Stimulated activated CD4-positive, alpha-beta T cell treated with anti-CD3 and anti-CD28 coated beads, Interleukin-2, amount 100 ng/mL, for 4 hours (primary cell): ENCODE measurements at regions not wholly inside any gene's neighbourhood (a gene's known extent, or its start where the extent isn't known, plus 50 kb on each side); places are given as distances from the start of the nearest gene placed in this dataset.

Source experiments
- DNase-seq: peaks from one replicate; pipeline ENCODE4 v3.0.0-alpha.2; 2020; ENCODE audit warnings: low read depth

GRCh38 chr14:51513281-51513680 is 138.4 kb upstream of the FRMD6 start:
- no peak for DNase-seq

- DNase-seq, result no peak
Observed at GRCh38 chr14:51513933-51514332, 137.8 kb upstream of the FRMD6 start.

DNA sequence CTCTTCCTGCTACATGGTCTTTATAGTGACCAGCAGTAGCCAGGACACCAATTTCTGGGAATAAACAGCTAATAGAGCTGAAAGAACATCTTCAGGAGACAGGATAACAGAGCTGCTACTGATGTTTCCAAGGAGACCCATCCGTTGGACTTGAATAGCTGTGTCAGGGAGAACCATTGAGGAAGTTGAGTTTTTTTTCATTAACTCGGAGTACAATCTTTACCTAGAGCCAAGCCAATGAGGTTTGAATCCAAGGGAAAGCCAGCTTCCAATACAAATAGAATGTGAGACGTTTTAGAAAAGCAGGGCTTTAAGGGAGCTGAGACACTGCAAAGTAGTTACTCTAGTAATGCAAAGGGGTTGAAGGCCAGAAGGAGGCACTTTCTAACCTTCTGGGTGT is 136.1 kb upstream of the FRMD6 start:
- no peak for DNase-seq

DNA sequence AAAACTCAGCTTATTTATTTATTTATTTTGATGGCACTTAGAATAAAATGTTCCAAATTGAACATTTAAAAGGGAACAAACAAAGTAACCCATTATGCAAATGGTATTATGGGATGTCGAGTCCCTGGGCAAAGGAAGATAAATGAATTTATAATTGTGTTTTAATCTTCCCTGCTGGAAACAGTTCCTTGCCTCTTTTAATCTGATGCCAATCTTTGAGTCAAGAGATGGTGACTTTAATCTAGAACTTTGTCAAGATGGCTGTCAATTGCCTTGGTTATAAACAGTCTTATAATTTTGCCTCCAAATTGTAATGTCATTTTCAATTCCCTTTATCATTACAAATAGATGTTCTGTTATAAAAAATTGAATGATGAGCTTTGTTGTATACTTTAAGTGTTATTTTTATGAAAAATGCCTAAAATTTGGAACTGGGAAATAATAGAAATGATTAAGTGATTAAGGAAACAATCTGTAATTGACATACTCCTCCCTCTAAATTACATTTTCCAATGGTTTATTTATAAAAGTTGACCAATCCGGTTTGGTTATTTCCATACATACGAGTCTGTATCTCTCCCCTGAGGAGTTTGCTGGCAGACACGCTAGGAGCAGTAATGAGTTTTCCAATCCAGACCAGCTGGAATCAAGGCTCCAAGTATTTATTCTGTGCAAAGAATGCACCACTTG is 134.9 kb upstream of the FRMD6 start:
- no peak for DNase-seq

DNA sequence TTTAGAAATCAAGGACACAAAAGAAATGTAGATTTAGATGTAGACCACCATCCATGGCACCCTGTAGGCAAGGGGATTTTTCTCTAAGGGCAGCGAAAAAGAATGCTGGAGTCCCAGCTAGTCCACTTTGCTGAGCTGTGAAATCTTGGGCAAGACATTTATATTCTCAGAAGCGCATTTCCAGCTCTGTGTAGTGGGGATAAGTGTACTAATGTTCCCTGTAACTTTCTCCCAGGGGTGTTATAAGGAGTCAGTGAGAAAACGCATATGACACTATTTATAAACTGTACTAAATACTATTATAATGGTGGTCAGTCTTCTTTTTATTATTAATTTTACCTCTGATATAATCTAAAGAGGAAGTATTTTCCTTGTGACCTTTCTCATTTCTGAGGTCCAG is 133.4 kb upstream of the FRMD6 start:
- DNase-seq, result no peak

GRCh38 chr14:51518711-51519110 is 133.0 kb upstream of the FRMD6 start:
- DNase-seq, result no peak

DNA sequence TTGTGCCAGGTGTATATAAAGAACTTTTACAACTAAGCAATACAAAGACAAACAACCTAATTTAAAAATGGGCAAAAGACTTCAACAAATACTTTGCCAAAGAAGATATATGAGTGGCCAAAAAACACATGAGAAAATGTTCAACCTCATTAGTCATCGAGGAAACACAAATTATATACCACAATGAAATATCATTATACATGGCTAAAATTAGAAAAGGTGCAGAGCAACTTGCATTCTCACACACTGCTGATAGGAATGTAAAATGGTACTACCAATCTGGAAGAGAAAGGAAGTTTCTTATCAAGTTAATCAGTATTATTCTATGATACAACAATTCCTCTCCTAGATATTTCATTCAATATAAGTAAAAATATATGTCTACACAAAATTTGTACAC is 131.6 kb upstream of the FRMD6 start:
- DNase-seq, result no peak

- no peak for DNase-seq
Observed at GRCh38 chr14:51521764-51522163, 129.9 kb upstream of the FRMD6 start.

GRCh38 chr14:51523243-51523642 is 128.5 kb upstream of the FRMD6 start:
- DNase-seq, result no peak

DNA sequence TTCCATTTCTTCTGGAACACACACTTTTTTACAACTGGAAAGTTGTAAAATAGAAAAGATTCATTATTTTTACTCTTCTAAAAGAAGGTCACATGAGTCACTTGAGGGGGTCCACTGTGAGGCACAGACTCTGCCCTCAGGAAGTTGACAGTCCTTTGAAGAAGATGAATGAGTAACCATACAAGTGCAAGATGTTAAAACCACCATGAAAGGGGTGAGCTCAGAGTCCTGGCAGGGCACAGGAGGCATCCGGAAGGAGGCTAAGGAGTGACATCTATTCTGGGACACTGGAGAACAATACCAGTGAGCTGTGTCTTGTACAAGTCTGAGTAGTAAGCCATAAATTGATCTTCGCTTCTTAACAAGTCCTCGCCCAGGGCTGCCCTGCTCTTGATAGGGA is 126.0 kb upstream of the FRMD6 start:
- DNase-seq, result no peak

GRCh38 chr14:51527073-51527472 is 124.6 kb upstream of the FRMD6 start:
- DNase-seq, result no peak

- DNase-seq, result no peak
Observed at GRCh38 chr14:51529736-51530135, 122.0 kb upstream of the FRMD6 start.

- DNase-seq, result no peak
Observed at GRCh38 chr14:51533160-51533559, 118.5 kb upstream of the FRMD6 start.

DNA sequence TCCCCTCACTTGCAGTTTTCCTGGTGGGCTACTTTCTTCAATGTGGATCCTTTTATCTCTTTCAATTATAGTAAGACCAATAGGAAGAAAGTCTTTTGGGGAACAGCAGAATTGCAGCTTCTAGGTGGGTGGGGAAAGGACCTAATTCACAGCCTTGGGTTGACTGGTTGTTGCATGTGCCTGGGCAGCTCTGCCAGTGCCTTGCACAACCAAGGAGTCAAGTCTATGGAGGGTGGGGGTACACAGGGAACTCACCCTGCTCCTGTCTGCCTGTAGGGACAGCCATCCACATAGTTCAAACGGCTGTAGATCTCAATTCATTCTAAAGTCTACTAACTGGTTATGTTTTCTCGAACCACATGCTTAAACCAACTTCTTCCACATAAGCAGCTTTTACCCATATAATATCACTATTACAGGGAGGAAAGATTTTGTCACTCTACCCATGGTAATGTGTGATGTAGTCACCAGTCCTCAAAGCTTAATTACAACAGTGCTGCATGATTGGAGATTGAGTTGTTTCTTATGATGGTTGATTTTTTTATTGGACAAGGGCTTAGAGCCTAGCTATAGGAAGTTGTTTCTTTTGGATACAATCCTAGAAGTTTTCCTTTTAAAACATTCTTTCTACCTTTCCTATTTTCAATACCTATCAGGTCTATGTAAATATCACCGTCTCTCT is 117.7 kb upstream of the FRMD6 start:
- no peak for DNase-seq

DNA sequence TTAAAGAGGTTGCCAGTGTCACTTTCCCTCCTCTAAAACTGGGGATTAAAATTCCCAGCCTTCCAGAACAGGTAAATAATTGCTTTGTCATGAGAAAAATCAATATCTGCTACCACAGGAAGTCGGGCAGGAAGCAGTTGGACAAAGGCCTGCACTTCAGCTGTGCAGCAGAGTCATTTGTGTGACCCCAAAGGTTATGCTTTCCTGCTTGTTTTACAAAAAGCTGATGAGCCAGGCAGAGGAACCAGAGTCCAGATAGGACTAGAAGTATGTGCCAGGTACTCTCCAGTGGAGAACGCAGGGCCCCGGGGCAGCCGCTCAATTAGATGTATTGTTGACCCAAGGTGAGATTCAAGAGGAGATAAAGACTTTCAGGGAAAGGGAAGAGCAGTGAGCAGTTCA is 117.1 kb upstream of the FRMD6 start:
- no peak for DNase-seq

- no peak for DNase-seq
Observed at GRCh38 chr14:51535443-51536044, 116.2 kb upstream of the FRMD6 start.

DNA sequence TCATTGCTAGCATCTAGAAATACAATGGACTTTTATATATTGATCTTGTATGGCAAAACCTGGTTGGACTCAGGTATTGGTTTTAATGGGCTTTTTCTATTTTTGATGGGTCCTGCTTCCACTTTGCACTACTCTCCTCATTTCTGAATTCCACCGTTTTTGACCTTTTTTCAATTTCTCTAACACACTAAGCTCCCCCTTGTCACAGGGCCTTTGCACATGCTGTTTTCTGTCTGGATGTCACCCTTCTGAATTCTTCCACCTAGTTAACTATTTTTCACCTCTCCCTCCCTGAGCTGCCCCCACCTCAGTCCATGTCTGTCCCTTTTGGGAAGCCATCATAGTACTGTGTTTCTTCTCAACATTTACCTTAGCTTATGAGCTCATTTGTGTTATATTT is 112.7 kb upstream of the FRMD6 start:
- no peak for DNase-seq

GRCh38 chr14:51539571-51540037 is 112.1 kb upstream of the FRMD6 start:
- no peak for DNase-seq

DNA sequence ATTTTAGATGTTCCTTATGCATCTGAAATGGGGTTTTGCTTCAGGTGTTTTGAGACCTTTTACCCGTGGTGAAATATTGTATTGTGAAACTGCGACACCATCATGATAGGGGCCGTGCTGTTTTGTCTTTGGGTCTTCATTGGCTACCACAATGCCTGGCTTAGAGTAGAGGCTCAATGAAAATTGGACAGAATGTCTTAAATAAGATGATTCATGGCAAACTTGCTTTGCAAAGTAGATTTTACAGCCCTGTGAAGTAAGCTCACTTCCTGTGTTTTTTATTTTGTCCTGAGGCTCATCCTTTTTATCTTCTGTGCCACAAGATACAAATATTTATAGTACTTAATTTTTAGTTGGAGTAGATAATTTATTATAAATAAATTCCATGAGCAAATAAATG is 111.3 kb upstream of the FRMD6 start:
- no peak for DNase-seq

DNA sequence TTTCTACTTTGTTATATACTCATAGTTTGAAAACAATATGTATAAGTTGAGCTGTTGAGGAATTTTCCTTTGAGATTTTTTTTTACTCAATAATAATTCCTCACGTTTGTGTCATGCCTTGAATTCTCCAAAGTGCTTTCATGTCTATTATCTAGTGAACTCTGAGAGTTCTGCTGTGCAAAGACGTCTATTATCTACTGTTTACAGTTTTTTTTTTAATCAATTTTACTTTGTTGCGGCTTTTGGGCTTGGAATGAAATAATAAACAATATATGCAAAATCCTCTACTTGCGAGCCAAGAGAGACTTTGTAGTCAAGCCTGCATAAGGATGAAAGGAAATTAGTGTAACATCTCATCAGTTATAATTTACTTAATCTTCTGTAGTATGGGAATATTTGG is 107.2 kb upstream of the FRMD6 start:
- DNase-seq, result no peak

GRCh38 chr14:51544901-51545300 is 106.8 kb upstream of the FRMD6 start:
- no peak for DNase-seq

DNA sequence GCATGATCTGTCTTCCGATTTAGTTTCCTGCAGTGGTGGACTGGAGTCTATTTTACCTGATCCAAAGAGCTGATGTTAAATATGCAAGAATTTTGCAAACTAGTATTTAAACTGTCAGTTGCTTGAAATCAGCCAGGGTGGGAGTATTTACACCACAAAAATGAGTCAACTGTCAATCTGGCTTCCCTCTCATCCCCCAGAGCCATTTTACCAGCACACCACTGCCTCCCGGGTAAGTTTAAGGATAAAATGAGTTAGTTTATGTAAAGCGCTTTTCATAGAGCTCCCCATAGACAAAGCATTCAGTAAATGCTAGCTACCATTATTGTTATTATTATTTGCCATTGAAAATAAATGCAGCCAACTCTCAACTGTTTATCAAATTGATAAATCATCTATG is 106.3 kb upstream of the FRMD6 start:
- DNase-seq, result no peak

- DNase-seq, result no peak
Observed at GRCh38 chr14:51546099-51546498, 105.6 kb upstream of the FRMD6 start.
